GM19035 (cell line): ENCODE measurements at regions not wholly inside any gene's neighbourhood (a gene's known extent, or its start where the extent isn't known, plus 50 kb on each side); places are given as distances from the start of the nearest gene placed in this dataset.
"Not testable (repeated sequence)": the region's sequence is repeated elsewhere in the genome, so short reads cannot be mapped to it uniquely, and the experiment has no call there.

Source experiments
- ATAC-seq: cut with Tn5 transposase; IDR thresholded peaks from one replicate; pipeline ENCODE4 v1.9.1; 2021; ENCODE audit not compliant: unreplicated experiment

GRCh38 chr1:14424325-14425002, 174.0 kb upstream of the KAZN start:
- ATAC-seq, result no peak

- ATAC-seq, result no peak
Observed at GRCh38 chr1:14426854-14427253, 171.6 kb upstream of the KAZN start.

GRCh38 chr1:14429577-14429976, 168.9 kb upstream of the KAZN start:
- ATAC-seq, result no peak

- not testable (repeated sequence) for ATAC-seq
Observed at GRCh38 chr1:14432728-14433127, 165.8 kb upstream of the KAZN start.

- ATAC-seq, result no peak
Observed at GRCh38 chr1:14435368-14436023, 163.0 kb upstream of the KAZN start.

GRCh38 chr1:14437417-14437918, 161.0 kb upstream of the KAZN start:
- no peak for ATAC-seq

GRCh38 chr1:14438127-14438769, 160.2 kb upstream of the KAZN start:
- no peak for ATAC-seq

GRCh38 chr1:14439015-14439414, 159.5 kb upstream of the KAZN start:
- no peak for ATAC-seq

GRCh38 chr1:14440166-14440565, 158.3 kb upstream of the KAZN start:
- ATAC-seq, result no peak

- no peak for ATAC-seq
Observed at GRCh38 chr1:14440731-14441130, 157.8 kb upstream of the KAZN start.

GRCh38 chr1:14441302-14441741, 157.2 kb upstream of the KAZN start:
- ATAC-seq, result no peak

GRCh38 chr1:14442669-14443068, 155.8 kb upstream of the KAZN start:
- ATAC-seq, result no peak

- ATAC-seq, result no peak
Observed at GRCh38 chr1:14443164-14443787, 155.2 kb upstream of the KAZN start.

- ATAC-seq, result no peak
Observed at GRCh38 chr1:14451217-14451616, 147.3 kb upstream of the KAZN start.

- ATAC-seq, result no peak
Observed at GRCh38 chr1:14452551-14452950, 145.9 kb upstream of the KAZN start.

GRCh38 chr1:14460173-14460572, 138.3 kb upstream of the KAZN start:
- ATAC-seq, result no peak

- ATAC-seq, result no peak
Observed at GRCh38 chr1:14462851-14463250, 135.6 kb upstream of the KAZN start.

GRCh38 chr1:14466006-14466405, 132.5 kb upstream of the KAZN start:
- ATAC-seq, result no peak

GRCh38 chr1:14467112-14467511, 131.4 kb upstream of the KAZN start:
- ATAC-seq, result no peak

GRCh38 chr1:14468751-14469150, 129.7 kb upstream of the KAZN start:
- ATAC-seq, result no peak

GRCh38 chr1:14470802-14471201, 127.7 kb upstream of the KAZN start:
- ATAC-seq, result no peak

GRCh38 chr1:14474856-14475255, 123.6 kb upstream of the KAZN start:
- ATAC-seq, result no peak
